HK-2 (cell line): ENCODE measurements at regions not wholly inside any gene's neighbourhood (a gene's known extent, or its start where the extent isn't known, plus 50 kb on each side); places are given as distances from the start of the nearest gene placed in this dataset.

ENCODE experiments used
- DNase-seq: peaks from one replicate; pipeline ENCODE4 v3.0.0-alpha.2; 2018; ENCODE audit not compliant: unreplicated experiment

GRCh38 chrX:2608638-2609430 is 82.3 kb upstream of the CD99 start:
- peak; percentile 85 for DNase-seq

GRCh38 chrX:2607113-2607512 is 84.0 kb upstream of the CD99 start:
- no peak for DNase-seq

GRCh38 chrX:2600564-2600963 is 90.5 kb upstream of the CD99 start:
- no peak for DNase-seq

GRCh38 chrX:2596555-2597255 is 94.4 kb upstream of the CD99 start:
- DNase-seq, result no peak

DNA sequence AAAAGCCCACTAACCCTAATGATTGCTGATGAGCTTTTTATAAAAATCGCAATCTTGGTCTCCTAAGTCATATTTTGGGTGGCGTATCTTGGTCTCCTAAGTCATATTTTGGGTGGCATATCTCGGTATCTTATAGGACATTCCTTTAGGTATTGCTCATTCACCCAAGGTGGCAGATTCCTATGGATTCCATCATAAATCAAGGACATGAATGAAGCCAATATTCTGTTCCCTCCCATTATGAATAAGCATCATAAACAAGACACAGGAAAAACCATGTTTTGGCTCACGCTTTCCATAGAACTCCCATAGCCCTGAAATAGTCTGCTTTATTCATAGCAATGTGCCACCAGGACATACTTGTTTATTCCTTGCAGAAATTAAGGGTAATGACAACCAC is 95.0 kb upstream of the CD99 start:
- DNase-seq, result no peak

DNA sequence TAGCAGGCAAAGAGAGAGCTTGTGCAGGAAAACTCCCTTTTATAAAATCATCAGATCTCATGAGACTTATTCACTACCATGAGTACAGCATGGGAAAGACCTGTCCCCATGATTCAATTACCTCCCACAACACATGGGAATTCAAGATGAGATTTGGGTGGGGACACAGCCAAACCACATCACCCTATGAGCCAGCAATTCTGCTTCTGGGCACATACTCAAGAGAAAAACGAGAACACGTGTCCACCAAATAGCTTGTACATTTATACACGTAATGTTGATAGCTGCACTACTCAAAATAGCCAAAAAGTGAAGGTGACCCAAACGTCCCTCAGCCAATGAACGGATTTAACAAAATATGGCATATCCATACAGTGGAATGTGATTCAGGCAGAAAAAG is 94.5 kb upstream of the DHRSX start:
- DNase-seq, result no peak

DNA sequence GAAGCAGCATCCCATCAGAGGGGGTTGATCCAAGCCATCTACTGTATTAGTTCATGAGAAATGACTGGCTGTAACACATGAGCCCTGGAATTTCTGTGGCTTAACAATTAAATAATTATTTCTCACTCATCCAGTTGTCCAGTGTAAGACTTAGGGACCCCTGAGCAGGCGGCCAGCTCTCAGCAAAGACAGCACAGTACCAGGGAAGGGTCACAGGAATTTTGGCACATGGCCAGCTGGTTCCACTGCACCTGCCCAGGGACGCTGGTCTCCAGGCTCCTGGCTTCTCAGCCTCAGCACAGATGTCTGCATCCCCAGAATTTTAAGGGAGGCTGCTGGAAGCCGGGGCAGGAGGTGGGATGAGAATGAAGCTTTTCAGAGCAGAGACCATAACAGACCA is 93.7 kb upstream of the DHRSX start:
- no peak for DNase-seq

DNA sequence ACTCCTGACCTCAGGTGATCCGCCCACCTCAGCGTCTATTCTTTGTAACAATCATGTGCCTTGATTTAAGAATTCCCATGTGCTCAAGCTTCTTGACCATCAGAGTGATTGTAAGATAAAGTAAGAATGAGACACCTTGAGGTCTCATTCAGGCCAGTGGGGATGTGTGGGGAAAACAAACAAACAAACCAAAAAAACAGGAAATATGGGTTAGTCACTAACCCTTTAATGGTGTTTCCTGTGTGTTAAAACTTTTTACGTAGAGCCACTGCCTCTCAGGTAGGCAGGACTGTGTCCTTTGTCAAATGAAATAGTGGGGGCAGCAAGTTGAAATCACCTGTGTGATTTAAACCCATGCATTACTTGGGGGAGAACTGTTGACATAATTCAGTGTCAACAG is 91.5 kb upstream of the DHRSX start:
- no peak for DNase-seq

GRCh38 chrX:2589186-2590020 is 88.6 kb upstream of the DHRSX start:
- DNase-seq, result no peak

DNA sequence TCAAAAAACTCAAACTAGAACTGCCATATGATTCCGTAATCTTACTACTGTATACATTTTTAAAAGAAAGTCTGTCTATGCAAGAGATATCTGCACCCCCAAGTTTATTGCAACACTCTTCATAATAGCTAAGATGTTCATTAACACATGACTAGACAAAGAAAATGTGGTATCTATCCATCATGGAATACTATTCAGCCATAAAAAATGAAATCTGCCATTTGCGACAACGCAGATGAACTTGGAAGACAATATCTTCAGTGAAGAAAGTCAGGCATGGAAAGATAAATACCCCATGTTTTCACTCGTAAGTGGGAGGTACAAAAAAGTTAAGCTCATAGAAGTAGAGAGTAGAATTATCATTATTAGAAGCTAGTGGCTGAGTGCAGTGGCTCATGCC is 87.3 kb upstream of the DHRSX start:
- DNase-seq, result no peak

DNA sequence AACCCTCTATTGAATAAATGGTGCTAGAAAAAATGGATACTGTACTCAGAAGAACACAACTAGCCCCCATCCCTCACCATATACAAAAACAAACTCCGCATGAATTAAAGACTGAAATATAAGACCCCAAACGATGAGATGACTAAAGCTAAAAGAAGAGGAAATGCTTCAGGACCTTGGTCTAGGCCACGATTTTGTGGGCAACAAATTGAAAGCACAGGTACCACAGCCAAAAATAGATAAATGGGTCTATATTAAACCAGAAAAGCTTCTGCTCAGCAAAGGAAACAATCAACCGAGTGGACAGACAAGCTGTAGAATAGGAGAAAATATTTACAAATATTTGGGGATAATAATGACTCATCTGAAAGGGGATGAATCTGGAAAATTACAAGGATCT is 86.4 kb upstream of the DHRSX start:
- no peak for DNase-seq

- DNase-seq, result no peak
Observed at GRCh38 chrX:2585158-2585470, 84.3 kb upstream of the DHRSX start.

- DNase-seq, result no peak
Observed at GRCh38 chrX:2584251-2585157, 83.7 kb upstream of the DHRSX start.

DNA sequence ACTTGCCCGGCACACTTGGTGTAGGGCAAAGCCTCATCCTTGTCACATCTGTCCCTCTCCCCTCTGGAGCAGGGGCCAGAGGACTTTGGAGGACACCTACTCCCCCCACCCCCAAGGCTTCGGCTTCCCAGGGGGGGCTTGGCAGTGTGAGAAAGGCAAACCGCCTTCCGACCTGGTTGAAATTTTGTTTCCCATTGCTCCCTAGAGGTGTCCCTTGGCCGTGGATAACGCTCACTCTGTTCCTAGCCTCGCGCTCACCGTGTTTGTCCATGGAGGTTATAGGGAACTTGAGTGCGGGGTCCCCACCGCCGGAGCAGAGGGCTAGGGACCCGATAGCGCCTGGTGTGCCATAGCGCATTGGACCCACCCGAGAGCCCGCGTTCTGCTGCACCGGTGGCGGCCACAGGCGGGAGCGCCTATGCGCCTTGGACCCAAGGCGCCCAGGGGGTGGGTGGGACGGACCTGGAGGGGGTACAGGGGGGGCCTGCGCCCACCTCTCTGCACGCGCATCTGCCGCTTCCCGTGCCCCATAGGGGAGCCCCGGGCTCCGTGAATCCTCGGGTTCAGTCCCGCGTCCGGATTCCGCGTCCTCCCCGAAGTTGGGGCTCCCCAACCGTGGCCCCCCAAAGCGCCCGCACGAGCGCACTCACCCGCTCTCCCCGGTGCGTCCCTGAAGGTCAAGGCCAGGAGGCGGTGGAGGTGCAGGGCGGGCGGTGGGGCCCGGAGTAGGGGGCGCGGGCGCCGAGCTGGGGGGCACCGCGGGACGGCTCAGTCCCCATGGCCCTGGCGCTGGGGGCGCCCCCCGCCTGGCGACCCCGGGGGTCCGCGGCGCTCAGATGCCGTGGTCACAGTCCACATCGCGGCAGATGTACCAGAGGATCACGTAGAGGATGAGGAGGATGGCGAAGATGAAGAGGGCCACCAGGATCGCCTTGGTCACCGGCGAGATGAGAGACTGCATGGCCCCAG is 82.7 kb upstream of the DHRSX start:
- DNase-seq, result no peak

GRCh38 chrX:2582667-2583066 is 81.9 kb upstream of the DHRSX start:
- no peak for DNase-seq

GRCh38 chrX:2581296-2581695 is 80.5 kb upstream of the DHRSX start:
- no peak for DNase-seq

- no peak for DNase-seq
Observed at GRCh38 chrX:2578864-2579263, 78.1 kb upstream of the DHRSX start.

- DNase-seq, result no peak
Observed at GRCh38 chrX:2577844-2578466, 77.2 kb upstream of the DHRSX start.

GRCh38 chrX:2576793-2577192 is 76.0 kb upstream of the DHRSX start:
- peak; percentile 17 for DNase-seq

DNA sequence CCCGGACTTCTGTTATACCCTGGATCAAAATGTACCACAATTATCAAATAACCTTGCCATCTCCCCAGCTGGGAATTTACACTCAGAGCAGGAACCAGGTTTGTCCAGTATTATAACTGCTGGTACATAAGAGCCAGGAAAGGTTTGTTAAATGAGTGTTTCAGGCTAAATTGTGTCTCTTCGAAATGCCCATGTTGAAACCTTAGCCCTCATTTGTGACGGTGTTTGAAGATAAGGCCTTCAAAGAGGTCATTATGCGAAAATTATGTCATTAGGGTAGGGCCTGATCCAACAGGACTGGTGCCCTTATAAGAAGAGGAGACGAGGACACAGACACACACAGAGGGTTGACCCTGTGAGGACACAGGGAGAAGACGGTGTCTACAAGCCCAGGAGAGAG is 73.5 kb upstream of the DHRSX start:
- no peak for DNase-seq
